ENCODE measurements at regions not wholly inside any gene's neighbourhood (a gene's known extent, or its start where the extent isn't known, plus 50 kb on each side); places are given as distances from the start of the nearest gene placed in this dataset.

DNA sequence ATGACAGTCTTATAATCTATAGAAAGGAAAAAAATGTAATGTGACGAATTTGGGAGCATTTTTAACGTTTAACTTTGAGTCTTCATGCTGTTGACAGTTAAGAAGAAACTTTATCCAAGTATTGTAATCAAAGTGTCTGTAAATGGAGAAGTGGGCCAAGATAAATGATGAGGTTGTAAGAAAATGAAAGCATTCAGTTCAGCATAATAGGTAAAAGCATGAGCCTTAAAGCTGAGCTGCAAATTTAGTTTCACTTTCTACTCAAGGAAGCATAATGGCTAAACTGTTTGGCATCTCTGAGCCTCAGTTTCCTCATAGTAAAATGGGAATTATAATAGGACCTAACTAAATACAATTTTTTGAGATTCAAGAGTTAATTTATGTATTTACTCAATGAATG, 1554.8 kb downstream of the KCNT2 start:
- in situ Hi-C loops (cut with HindIII; ENCODE audit: low pct_unique_long_range_greater_than_20kb, low sequenced_read_pairs): no loop called here
- no peak for DNase-seq (ENCODE audit: low read depth)

DNA sequence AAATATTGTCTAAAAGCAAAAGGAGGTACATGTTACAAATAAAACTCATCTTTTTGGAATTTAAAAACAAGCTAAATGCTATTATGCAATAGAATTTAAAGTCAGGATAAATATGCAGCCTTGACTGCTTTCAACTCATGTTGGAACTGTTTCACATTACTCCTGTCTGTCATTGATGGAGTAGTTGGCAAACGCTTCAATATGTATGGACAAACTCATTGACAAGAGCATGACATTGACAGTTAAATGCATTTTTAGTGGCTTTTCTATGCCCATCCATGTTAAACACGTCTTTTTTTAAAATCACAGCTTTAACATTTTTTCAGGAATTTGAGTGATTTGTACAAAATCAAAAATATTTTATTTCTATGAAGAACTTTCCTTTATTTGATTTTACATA, 1560.5 kb downstream of the KCNT2 start:
- DNase-seq (ENCODE audit: low read depth): no peak
- in situ Hi-C loops (cut with HindIII; ENCODE audit: low pct_unique_long_range_greater_than_20kb, low sequenced_read_pairs): no loop called here

DNA sequence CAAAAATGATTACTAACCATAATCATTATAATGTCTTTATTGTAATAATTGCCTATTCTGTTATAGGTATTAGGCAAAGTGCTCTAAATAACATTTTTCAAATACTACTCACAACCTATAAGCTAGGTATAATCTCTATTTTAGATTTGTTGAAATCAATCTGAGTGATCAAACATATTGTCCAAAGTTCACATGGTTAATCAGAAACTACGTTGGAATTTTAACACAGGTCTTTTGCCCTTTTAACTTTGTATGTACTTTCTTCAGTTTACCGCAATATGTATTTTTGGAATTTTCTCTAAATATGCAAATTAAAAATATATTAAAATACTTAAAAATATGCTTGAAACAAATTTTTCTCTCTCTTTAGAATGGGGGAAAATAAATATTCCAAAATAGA, 1563.2 kb downstream of the KCNT2 start:
- DNase-seq (ENCODE audit: low read depth): no peak
- in situ Hi-C loops (cut with HindIII; ENCODE audit: low pct_unique_long_range_greater_than_20kb, low sequenced_read_pairs): no loop called here

DNA sequence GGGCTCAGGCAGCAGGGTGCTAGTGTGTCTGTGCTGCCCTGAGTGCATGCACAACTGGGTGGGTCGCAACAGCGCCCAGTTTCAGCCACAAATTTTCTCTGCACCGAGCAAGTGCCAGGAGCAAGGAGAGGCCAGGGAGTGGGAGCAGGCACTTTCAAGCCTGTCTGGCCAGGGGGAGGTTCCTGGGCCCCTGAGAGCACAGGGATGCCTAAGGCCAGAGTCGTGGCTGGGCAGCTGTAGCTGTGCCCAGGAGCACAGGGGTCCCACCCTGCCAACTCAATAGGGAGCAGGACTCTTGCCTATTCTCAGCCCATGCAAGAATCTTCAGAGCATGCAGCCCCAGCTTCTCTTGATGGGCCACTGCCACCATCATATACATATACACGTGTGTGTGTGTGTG, 1577.4 kb downstream of the KCNT2 start:
- in situ Hi-C loops (cut with HindIII; ENCODE audit: low pct_unique_long_range_greater_than_20kb, low sequenced_read_pairs): no loop called here
- no peak for DNase-seq (ENCODE audit: low read depth)

DNA sequence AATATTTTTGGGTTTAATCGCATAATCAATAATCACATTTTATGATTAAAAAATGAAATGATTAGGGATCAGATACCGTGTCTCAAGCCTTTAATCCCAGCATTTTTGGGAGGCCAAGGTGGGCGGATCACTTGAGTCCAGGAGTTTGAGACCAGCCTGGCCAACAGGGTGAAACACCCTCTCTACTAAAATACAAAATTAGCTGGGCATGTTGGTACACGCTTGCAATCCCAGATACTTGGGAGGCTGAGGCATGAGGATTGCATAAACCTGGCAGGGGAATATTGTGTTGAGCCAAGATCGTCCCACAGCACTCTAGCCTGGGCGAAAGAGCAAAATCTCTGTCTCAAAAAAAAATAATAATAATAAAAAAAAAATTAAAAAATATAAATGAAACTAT, 1581.4 kb downstream of the KCNT2 start:
- in situ Hi-C loops (cut with HindIII; ENCODE audit: low pct_unique_long_range_greater_than_20kb, low sequenced_read_pairs): no loop called here
- DNase-seq (ENCODE audit: low read depth): no peak

DNA sequence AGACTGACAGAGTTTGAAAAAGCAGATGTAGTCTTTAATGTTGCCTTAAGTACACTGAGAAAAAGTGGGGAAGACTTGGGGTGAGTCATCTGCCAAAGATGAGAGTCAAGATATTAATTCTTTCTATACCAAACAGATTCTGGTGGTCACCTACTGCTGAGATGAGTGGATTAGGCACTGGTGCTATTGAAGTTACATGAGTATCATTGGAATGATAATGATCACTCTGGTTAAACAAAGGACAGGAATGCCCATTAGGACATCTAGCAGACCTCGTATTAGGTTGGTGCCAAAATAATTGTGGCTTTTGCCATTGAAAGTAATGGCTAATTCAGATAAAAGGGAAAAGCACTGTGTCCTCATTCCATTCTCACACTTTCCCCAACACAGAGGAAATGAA, 1588.9 kb downstream of the KCNT2 start:
- in situ Hi-C loops (cut with HindIII; ENCODE audit: low pct_unique_long_range_greater_than_20kb, low sequenced_read_pairs): no loop called here
- DNase-seq (ENCODE audit: low read depth): no peak

DNA sequence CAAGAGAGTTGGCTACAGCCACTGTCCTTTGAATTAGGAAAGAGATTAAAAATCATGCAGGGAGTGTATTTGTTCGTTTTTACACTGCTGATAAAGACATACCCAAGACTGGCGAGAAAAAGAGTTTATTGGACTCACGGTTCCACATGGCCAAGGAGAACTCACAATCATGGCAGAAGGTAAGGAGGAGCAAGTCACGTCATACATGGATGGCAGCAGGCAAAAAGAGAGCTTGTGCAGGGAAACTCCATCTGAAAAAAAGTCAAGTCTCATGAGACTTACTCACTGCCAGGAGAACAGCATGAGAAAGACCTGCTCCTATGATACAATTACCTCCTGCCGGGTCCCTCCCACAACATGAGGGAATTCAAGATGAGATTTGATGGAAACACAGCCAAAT, 1595.2 kb downstream of the KCNT2 start:
- in situ Hi-C loops (cut with HindIII; ENCODE audit: low pct_unique_long_range_greater_than_20kb, low sequenced_read_pairs): no loop called here
- DNase-seq (ENCODE audit: low read depth): no peak

DNA sequence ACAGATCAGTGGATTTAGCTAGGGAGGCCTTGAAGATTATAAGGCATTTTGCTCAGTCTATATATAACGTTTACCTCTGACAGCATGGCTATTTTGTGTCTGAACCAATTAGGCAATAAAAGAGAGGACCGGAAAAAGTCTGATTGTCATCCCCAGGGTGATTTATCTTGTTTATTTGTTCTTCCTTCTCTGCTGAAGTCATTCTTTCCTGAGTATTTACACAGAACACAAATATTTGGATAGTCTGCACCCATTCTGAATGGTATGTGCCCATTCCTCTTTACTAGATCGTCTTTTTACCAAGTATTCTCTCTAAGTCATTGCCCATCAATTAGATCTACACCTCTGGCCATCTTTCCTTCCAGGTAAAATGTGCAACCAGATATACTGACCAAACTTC, 1602.9 kb downstream of the KCNT2 start:
- in situ Hi-C loops (cut with HindIII; ENCODE audit: low pct_unique_long_range_greater_than_20kb, low sequenced_read_pairs): no loop called here
- no peak for DNase-seq (ENCODE audit: low read depth)

DNA sequence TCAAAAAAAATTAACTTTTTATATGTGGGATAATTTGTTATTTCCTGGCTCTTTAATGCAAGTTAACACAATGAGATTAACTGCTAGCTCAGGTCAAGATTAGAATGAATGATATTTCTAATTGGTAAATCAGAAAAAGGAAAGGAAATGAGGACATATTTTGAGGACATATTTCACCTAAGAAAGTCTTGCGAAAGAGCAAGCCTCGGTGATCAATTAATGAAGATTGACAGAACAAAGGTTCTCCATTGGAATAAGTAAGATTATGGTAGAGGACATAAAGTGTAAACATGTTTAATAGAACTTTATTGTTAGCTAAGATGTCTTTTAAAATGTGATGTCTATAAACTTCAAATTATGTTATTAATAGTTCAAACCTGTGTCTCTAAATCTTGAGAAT, 1617.8 kb downstream of the KCNT2 start:
- in situ Hi-C loops (cut with HindIII; ENCODE audit: low pct_unique_long_range_greater_than_20kb, low sequenced_read_pairs): no loop called here
- no peak for DNase-seq (ENCODE audit: low read depth)

DNA sequence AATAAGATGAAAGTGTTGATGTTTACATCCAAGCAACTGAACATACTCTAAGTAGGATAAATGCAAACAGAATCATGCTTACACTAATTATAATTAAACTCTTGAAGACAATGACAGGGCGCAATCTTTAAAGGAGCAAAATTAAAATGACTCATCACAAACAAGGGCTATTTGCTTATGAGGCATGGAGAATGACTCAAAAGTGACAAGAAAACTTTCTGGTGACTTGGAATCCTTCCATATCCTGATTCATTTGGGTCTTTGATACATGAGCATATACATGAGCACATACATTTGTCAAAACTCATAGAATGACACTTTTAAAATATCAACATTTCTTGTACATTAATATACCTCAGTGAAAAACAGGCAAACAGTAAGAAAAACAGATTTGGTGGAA, 1632.3 kb downstream of the KCNT2 start:
- in situ Hi-C loops (cut with HindIII; ENCODE audit: low pct_unique_long_range_greater_than_20kb, low sequenced_read_pairs): no loop called here

DNA sequence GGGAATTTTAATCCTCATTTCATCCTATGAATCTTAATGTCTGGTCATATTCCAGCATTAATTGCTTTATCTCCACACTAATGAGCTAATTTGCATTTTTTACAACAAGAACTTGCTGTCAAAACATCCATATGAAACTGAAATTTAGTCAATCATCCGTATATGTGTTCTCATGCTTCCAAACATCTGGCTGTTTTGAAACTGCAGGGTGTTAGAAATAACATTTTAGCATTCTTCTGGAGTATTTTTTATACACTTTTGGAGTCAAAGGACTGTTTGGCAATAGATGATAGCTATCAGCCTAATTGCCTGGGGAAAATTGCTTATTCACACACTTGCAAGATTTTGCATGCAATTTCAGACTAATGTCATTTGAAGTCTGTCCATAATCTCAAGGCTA, 1639.3 kb downstream of the KCNT2 start:
- no peak for DNase-seq (ENCODE audit: low read depth)
- in situ Hi-C loops (cut with HindIII; ENCODE audit: low pct_unique_long_range_greater_than_20kb, low sequenced_read_pairs): no loop called here

More for the DNA sequence above, 1632.3 kb downstream of the KCNT2 start:
- peak; percentile 21 for DNase-seq (ENCODE audit: low read depth)

DNA sequence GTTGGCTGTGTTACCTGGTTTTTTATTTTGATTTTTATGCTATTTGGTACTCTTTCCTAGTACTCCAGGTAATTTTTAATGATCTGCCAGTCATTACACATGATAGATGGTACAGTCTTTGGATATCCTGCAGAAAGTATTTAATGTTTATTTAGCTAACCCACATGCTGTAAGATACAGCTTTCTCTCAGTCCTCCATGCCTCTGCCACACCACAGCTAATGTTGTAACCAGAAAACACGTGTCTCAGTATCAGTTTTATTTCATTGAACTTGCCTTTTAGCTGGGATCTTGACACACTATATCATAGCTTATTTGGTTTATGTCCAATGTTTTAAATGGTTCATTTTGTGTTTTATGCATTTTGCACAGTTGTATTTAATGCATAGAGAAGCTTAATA, 1648.4 kb downstream of the KCNT2 start:
- no peak for DNase-seq (ENCODE audit: low read depth)
- in situ Hi-C loops (cut with HindIII; ENCODE audit: low pct_unique_long_range_greater_than_20kb, low sequenced_read_pairs): no loop called here

DNA sequence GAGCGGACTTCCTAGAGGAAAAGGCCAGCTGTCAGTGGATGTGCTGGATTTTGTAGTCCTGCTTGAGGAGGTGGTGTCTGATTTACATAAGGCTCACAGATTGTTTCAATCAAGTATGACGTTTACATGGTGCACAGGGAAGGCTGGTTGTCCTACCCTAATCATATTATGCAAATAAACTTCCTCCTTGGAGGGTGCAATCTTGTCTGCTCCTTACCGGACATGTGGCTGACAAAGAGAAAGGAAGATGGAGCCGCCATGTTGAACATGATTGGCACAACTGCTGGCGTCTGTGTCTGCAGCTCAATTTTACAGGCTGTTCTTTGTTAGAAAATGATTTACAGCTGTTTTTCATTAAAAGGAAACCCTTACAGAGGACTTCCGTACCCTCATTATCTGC, 1656.1 kb downstream of the KCNT2 start:
- in situ Hi-C loops (cut with HindIII; ENCODE audit: low pct_unique_long_range_greater_than_20kb, low sequenced_read_pairs): no loop called here
- DNase-seq (ENCODE audit: low read depth): no peak

DNA sequence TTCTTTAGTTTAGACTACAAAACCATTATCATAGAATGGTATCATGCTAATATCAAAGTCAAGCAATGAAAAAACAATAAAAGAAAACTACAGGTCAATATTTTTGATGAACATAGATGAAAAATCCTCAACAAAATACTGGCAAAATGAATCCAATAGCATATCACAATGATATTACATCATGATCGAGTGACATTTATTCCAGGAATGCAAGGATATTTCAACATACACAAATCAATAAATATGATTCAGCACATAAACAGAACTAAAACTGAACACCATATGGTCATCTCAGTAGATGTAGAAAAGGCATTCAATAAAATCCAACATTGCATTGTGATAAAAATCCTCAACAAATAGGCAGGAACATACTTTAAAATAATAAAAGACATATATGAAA, 1657.7 kb downstream of the KCNT2 start:
- in situ Hi-C loops (cut with HindIII; ENCODE audit: low pct_unique_long_range_greater_than_20kb, low sequenced_read_pairs): no loop called here
- no peak for DNase-seq (ENCODE audit: low read depth)

DNA sequence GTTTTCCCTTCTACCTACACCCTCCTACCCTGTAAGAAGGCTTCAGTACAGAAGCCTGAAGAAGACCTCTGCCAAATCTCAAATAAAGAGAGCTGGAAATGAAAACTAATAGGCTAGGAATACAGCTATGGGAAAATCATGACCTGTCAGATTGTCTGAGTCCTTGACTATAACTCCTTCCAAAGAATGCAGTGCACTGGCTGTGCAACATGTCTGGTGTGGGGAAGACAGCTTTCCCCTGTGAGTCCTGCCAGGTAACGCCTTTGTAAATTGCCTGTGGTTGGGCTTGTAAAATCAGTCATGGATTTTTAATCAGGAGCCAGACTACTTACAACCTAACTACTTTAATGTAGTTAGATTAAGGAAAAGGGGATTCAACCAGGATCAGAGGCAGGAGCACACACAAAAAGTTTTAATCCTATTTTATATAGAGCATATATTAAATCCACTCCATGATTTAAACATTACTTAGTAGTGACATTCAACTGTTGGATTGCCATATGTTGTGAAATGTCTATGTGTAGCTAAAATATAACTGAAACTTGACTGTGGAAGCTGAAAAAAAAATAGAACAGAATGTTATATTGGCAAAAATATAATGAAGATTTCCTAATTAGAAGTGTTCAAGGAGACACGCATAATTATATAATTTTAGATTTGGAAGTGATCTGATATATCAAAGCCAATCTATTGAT, 1667.8 kb downstream of the KCNT2 start:
- in situ Hi-C loops (cut with HindIII; ENCODE audit: low pct_unique_long_range_greater_than_20kb, low sequenced_read_pairs): no loop called here
- DNase-seq (ENCODE audit: low read depth): no peak

DNA sequence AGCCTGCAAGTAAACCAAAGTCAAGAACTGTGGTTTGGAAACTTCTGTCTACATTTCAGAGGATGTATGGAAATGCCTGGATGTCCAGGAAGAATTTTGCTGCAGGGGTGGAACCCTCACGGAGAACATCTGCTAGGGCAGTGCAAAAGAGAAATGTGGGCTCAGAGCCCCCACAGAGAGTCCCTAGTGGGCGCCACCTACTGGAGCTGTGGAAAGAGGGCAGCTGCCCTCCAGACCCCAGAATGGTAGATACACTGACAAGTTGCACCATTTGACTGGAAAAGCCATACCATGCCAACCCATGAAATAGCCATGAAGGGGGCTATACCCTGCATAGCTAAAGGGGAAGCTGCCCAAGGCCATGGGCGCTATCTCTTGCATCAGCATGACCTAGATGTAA, 1672.4 kb downstream of the KCNT2 start:
- no peak for DNase-seq (ENCODE audit: low read depth)
- in situ Hi-C loops (cut with HindIII; ENCODE audit: low pct_unique_long_range_greater_than_20kb, low sequenced_read_pairs): no loop called here

DNA sequence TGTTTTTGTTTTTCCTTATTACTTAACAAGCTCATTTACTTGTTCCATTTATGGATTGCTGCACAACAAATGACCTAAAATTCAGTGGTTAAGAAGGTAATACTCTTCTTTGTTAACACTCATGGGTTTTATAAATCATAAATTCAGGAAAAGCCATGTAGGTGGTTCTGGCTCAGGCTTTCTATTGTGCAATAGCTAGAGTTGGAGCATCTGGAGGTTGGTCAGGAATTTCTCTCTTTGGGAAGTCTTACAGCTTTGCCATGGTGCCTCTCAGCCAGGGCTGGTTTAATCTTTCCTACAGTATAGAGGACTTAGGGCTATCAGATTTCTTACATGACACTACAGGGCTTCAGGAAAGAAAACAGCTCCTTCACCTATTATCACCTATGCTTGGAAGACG, 1677.1 kb downstream of the KCNT2 start:
- in situ Hi-C loops (cut with HindIII; ENCODE audit: low pct_unique_long_range_greater_than_20kb, low sequenced_read_pairs): no loop called here
- DNase-seq (ENCODE audit: low read depth): no peak

DNA sequence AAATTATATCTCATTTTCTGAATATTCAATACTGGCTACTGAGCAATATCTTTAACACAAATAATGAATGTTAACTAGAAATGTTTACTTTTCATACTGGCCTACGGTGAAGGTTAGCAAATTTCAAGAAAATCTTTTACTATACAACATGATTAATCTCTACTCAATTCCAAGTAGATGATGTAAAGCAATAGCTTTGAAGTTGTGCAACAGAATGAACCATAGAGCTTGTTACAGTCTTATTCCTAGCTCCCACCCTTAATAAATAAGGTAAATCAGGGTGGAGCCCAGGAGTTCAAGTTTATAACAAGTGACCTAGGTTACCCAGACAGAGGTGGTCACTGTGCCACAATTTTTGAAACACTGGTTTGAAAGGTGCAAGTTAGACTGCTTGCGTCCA, 1678.1 kb downstream of the KCNT2 start:
- DNase-seq (ENCODE audit: low read depth): no peak
- in situ Hi-C loops (cut with HindIII; ENCODE audit: low pct_unique_long_range_greater_than_20kb, low sequenced_read_pairs): no loop called here

DNA sequence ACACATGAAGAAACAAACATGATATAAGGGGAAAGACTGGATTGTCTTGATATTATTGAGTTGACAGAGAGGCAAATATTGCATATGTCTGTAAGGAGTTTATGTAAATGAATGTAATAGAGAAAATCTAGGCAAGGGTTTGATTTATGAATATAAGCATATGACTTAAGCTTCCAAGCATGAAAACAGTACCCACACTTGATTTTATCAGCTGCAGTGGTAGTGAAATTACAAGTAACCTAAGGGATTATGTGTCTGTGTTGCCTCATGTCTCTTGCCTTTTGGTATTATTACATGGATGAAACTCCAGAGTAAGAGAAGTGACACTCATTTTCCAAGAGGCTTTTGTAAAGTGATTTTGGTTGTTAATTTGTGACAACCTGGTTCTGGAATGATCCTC, 1678.9 kb downstream of the KCNT2 start:
- in situ Hi-C loops (cut with HindIII; ENCODE audit: low pct_unique_long_range_greater_than_20kb, low sequenced_read_pairs): no loop called here
- DNase-seq (ENCODE audit: low read depth): no peak

DNA sequence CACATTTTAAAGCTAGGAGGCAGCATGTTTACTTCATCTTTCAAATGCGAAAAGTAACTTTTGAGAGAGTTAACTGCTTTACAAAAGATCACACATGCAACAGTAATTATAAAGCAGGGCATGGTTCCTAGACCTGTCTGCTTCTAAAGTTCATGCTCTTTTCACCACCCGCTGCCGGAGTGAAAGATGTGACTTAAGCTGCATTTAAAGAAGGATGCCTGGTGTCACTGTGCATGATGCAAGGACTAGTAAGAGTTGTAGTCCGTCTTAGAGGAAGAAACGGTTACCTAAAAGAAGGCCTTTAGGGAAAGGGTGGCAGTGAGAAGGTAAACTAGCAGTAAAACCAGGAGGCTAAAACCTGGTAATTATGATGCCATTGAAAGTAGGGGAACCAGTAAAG, 1689.1 kb downstream of the KCNT2 start:
- DNase-seq (ENCODE audit: low read depth): no peak

DNA sequence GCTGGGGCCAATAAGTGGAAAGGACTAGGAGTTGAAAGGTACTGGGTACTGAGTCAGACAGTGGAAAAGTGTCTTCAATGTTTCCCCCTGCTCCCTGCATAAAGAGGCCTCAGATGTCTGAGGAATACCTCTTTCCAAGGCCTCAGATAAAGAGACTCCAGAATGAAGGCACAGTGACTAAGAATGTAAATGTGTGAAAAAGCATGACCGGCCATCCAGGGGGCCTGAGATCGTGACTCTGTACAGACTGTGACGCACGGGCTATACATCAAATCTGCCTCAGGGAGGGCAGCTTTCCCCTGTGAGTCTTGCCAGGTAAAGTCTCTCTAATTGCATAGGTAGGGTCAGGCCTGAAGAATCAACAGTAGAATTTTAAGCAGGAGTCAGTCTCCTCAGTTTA, 1690.5 kb downstream of the KCNT2 start:
- in situ Hi-C loops (cut with HindIII; ENCODE audit: low pct_unique_long_range_greater_than_20kb, low sequenced_read_pairs): no loop called here
- DNase-seq (ENCODE audit: low read depth): no peak

More for the DNA sequence above, 1689.1 kb downstream of the KCNT2 start:
- in situ Hi-C loops (cut with HindIII; ENCODE audit: low pct_unique_long_range_greater_than_20kb, low sequenced_read_pairs): no loop called here

Measured in Caki2 (cell line).